ENCODE measurements at regions not wholly inside any gene's neighbourhood (a gene's known extent, or its start where the extent isn't known, plus 50 kb on each side); places are given as distances from the start of the nearest gene placed in this dataset.
A peak's percentile ranks its signal among the peaks of the same experiment; 100 is the strongest.

GRCh38 chr10:94260455-94260854 is 102.3 kb downstream of the NOC3L start:
- ATAC-seq = no peak
- DNase-seq = no peak
- Histone ChIP-seq H3K27ac (no peak overlapping the region), H3K4me1 (no peaks in the 10 kb centered on the region), H3K36me3 (no peaks in the 10 kb centered on the region), H3K27me3 (no peaks in the 10 kb centered on the region), H3K4me3 (no peak overlapping the region), H3K9me3 (no peaks in the 10 kb centered on the region)
- TF ChIP-seq POLR2A (IDR thresholded peaks at IDR 0.05) = no peak
- TF ChIP-seq CTCF (IDR thresholded peaks at IDR 0.05 in 4 of 5, conservative IDR thresholded peaks at IDR 0.05 in 1 of 5) = no peak
- intact Hi-C loops (cut with DNase I; ENCODE audit: low total_unique reads) = no loop called here
- in situ Hi-C loops (cut with MboI; ENCODE audit: low sequenced_read_pairs in 4 of 4) = no loop called here

- Histone ChIP-seq H3K4me3 (no peak overlapping the region), H3K9me3 (no peaks in the 10 kb centered on the region), H3K36me3 (no peaks in the 10 kb centered on the region), H3K27ac (no peak overlapping the region), H3K27me3 (no peaks in the 10 kb centered on the region), H3K4me1 (no peaks in the 10 kb centered on the region)
- ATAC-seq (no peak), DNase-seq (no peak)
- intact Hi-C loops (cut with DNase I; ENCODE audit: low total_unique reads) = no loop called here
- TF ChIP-seq POLR2A (IDR thresholded peaks at IDR 0.05) = no peak
- no peak for TF ChIP-seq CTCF (IDR thresholded peaks at IDR 0.05 in 4 of 5, conservative IDR thresholded peaks at IDR 0.05 in 1 of 5)
- in situ Hi-C loops (cut with MboI; ENCODE audit: low sequenced_read_pairs in 4 of 4) = no loop called here
These were observed 98.7 kb downstream of the NOC3L start for GRCh38 chr10:94264085-94264484.

- TF ChIP-seq POLR2A (IDR thresholded peaks at IDR 0.05) = no peak
- TF ChIP-seq CTCF (IDR thresholded peaks at IDR 0.05 in 4 of 5, conservative IDR thresholded peaks at IDR 0.05 in 1 of 5) = no peak
- Histone ChIP-seq H3K27me3 (no peaks in the 10 kb centered on the region), H3K36me3 (no peaks in the 10 kb centered on the region), H3K9me3 (no peaks in the 10 kb centered on the region), H3K4me3 (no peak overlapping the region), H3K27ac (no peak overlapping the region), H3K4me1 (no peaks in the 10 kb centered on the region)
- in situ Hi-C loops (cut with MboI; ENCODE audit: low sequenced_read_pairs in 4 of 4) (no loop called here), intact Hi-C loops (cut with DNase I; ENCODE audit: low total_unique reads) (no loop called here)
- DNase-seq (no peak), ATAC-seq (no peak)
These were observed 96.6 kb downstream of the NOC3L start for GRCh38 chr10:94266091-94266490.

GRCh38 chr10:94268652-94269051 is 94.1 kb downstream of the NOC3L start:
- Histone ChIP-seq H3K27me3 (no peaks in the 10 kb centered on the region), H3K27ac (no peak overlapping the region), H3K4me1 (peaks cover 3 to 6% of the 10 kb centered on the region in 2 donors), H3K36me3 (no peaks in the 10 kb centered on the region), H3K9me3 (no peaks in the 10 kb centered on the region), H3K4me3 (no peak overlapping the region)
- TF ChIP-seq POLR2A (IDR thresholded peaks at IDR 0.05) (no peak), CTCF (IDR thresholded peaks at IDR 0.05 in 4 of 5, conservative IDR thresholded peaks at IDR 0.05 in 1 of 5) (no peak)
- intact Hi-C loops (cut with DNase I; ENCODE audit: low total_unique reads) = no loop called here
- in situ Hi-C loops (cut with MboI; ENCODE audit: low sequenced_read_pairs in 4 of 4) = no loop called here
- DNase-seq (no peak), ATAC-seq (no peak)

- no peak for TF ChIP-seq POLR2A (IDR thresholded peaks at IDR 0.05)
- TF ChIP-seq CTCF (IDR thresholded peaks at IDR 0.05 in 4 of 5, conservative IDR thresholded peaks at IDR 0.05 in 1 of 5) = no peak
- Histone ChIP-seq H3K4me1 (peaks cover 21 to 26% of the 10 kb centered on the region in 2 donors), H3K27ac (peak overlapping the region; percentile 54 to 79 (median 64)), H3K27me3 (no peaks in the 10 kb centered on the region), H3K4me3 (no peak overlapping the region), H3K9me3 (no peaks in the 10 kb centered on the region), H3K36me3 (no peaks in the 10 kb centered on the region)
- ATAC-seq (peak; percentile 84 to 92), DNase-seq (peak; percentile 53 to 61)
- intact Hi-C loops (cut with DNase I; ENCODE audit: low total_unique reads) (loop anchor here (2.0 to 10.0 kb wide), 2 partner anchors 61 to 171 kb away; no protein-coding TSS in a partner anchor), in situ Hi-C loops (cut with MboI; ENCODE audit: low sequenced_read_pairs in 4 of 4) (no loop called here)
These were observed 88.5 kb downstream of the NOC3L start for GRCh38 chr10:94274142-94274787.
